ENCODE measurements at regions not wholly inside any gene's neighbourhood (a gene's known extent, or its start where the extent isn't known, plus 50 kb on each side); places are given as distances from the start of the nearest gene placed in this dataset.
A peak's percentile ranks its signal among the peaks of the same experiment; 100 is the strongest.
"Not testable (repeated sequence)": the region's sequence is repeated elsewhere in the genome, so short reads cannot be mapped to it uniquely, and the experiment has no call there.

- H3K27ac ChIP-seq (ENCODE audit: low read depth in 1 of 3, low read length in 2 of 3), result no peak overlapping the region
- no peaks in the 10 kb centered on the region for H3K36me3 ChIP-seq (ENCODE audit: control insufficient read depth in 3 of 3, insufficient read depth in 2 of 3, low read depth in 1 of 3, low read length in 3 of 3)
- WGBS, 3 donors, result 60 to 85% (median 77%) methylated on average over 1 of the region's 1 CpG
- no peaks in the 10 kb centered on the region for H3K4me1 ChIP-seq (ENCODE audit: control insufficient read depth in 3 of 3, insufficient read depth in 2 of 3, low read depth in 1 of 3, low read length in 2 of 3)
- DNase-seq (no peak), FAIRE-seq (no peak)
- no peaks in the 10 kb centered on the region for H3K27me3 ChIP-seq (ENCODE audit: control insufficient read depth in 3 of 3, insufficient read depth in 3 of 3, low read length in 3 of 3)
- no peak overlapping the region for H3K4me3 ChIP-seq (ENCODE audit: low read depth in 1 of 3, low read length in 3 of 3)
- no peaks in the 10 kb centered on the region for H3K9me3 ChIP-seq (ENCODE audit: control insufficient read depth in 2 of 2, insufficient read depth in 1 of 2, low read depth in 1 of 2, low read length in 1 of 2)
Observed at GRCh38 chr13:89053418-89053817, 1382.2 kb downstream of the SLITRK5 start.

GRCh38 chr13:89057274-89057673, 1386.1 kb downstream of the SLITRK5 start:
- Histone ChIP-seq H3K27ac (ENCODE audit: low read depth in 1 of 3, low read length in 2 of 3) (no peak overlapping the region), H3K9me3 (ENCODE audit: control insufficient read depth in 2 of 2, insufficient read depth in 1 of 2, low read depth in 1 of 2, low read length in 1 of 2) (no peaks in the 10 kb centered on the region), H3K4me1 (ENCODE audit: control insufficient read depth in 3 of 3, insufficient read depth in 2 of 3, low read depth in 1 of 3, low read length in 2 of 3) (no peaks in the 10 kb centered on the region), H3K4me3 (ENCODE audit: low read depth in 1 of 3, low read length in 3 of 3) (no peak overlapping the region), H3K36me3 (ENCODE audit: control insufficient read depth in 3 of 3, insufficient read depth in 2 of 3, low read depth in 1 of 3, low read length in 3 of 3) (no peaks in the 10 kb centered on the region), H3K27me3 (ENCODE audit: control insufficient read depth in 3 of 3, insufficient read depth in 3 of 3, low read length in 3 of 3) (no peaks in the 10 kb centered on the region)
- FAIRE-seq (no peak), DNase-seq (no peak)

GRCh38 chr13:89057862-89058261, 1386.7 kb downstream of the SLITRK5 start:
- no peaks in the 10 kb centered on the region for H3K36me3 ChIP-seq (ENCODE audit: control insufficient read depth in 3 of 3, insufficient read depth in 2 of 3, low read depth in 1 of 3, low read length in 3 of 3)
- no peak for DNase-seq
- H3K27ac ChIP-seq (ENCODE audit: low read depth in 1 of 3, low read length in 2 of 3), result no peak overlapping the region
- no peaks in the 10 kb centered on the region for H3K27me3 ChIP-seq (ENCODE audit: control insufficient read depth in 3 of 3, insufficient read depth in 3 of 3, low read length in 3 of 3)
- FAIRE-seq, result no peak
- WGBS, 3 donors, result 71 to 89% (median 81%) methylated on average over 3 of the region's 3 CpGs
- no peaks in the 10 kb centered on the region for H3K4me1 ChIP-seq (ENCODE audit: control insufficient read depth in 3 of 3, insufficient read depth in 2 of 3, low read depth in 1 of 3, low read length in 2 of 3)
- no peak overlapping the region for H3K4me3 ChIP-seq (ENCODE audit: low read depth in 1 of 3, low read length in 3 of 3)
- H3K9me3 ChIP-seq (ENCODE audit: control insufficient read depth in 2 of 2, insufficient read depth in 1 of 2, low read depth in 1 of 2, low read length in 1 of 2), result no peaks in the 10 kb centered on the region

GRCh38 chr13:89061821-89062220, 1390.7 kb downstream of the SLITRK5 start:
- peak in 1 of 2 donors; percentile 1 for DNase-seq
- Histone ChIP-seq H3K27me3 (ENCODE audit: control insufficient read depth in 3 of 3, insufficient read depth in 3 of 3, low read length in 3 of 3) (no peaks in the 10 kb centered on the region), H3K9me3 (ENCODE audit: control insufficient read depth in 2 of 2, insufficient read depth in 1 of 2, low read depth in 1 of 2, low read length in 1 of 2) (no peaks in the 10 kb centered on the region), H3K4me3 (ENCODE audit: low read depth in 1 of 3, low read length in 3 of 3) (no peak overlapping the region), H3K27ac (ENCODE audit: low read depth in 1 of 3, low read length in 2 of 3) (no peak overlapping the region), H3K36me3 (ENCODE audit: control insufficient read depth in 3 of 3, insufficient read depth in 2 of 3, low read depth in 1 of 3, low read length in 3 of 3) (no peaks in the 10 kb centered on the region), H3K4me1 (ENCODE audit: control insufficient read depth in 3 of 3, insufficient read depth in 2 of 3, low read depth in 1 of 3, low read length in 2 of 3) (no peaks in the 10 kb centered on the region)
- no peak for FAIRE-seq
- WGBS, 3 donors, result 23 to 62% (median 44%) methylated on average over 1 of the region's 1 CpG

GRCh38 chr13:89066868-89067466, 1395.8 kb downstream of the SLITRK5 start:
- DNase-seq (peak; percentile 37 to 49), FAIRE-seq (no peak)
- H3K4me1 ChIP-seq (ENCODE audit: control insufficient read depth in 3 of 3, insufficient read depth in 2 of 3, low read depth in 1 of 3, low read length in 2 of 3), result no peaks in the 10 kb centered on the region
- no peak overlapping the region for H3K27ac ChIP-seq (ENCODE audit: low read depth in 1 of 3, low read length in 2 of 3)
- H3K4me3 ChIP-seq (ENCODE audit: low read depth in 1 of 3, low read length in 3 of 3), result no peak overlapping the region
- H3K27me3 ChIP-seq (ENCODE audit: control insufficient read depth in 3 of 3, insufficient read depth in 3 of 3, low read length in 3 of 3), result no peaks in the 10 kb centered on the region
- no peaks in the 10 kb centered on the region for H3K9me3 ChIP-seq (ENCODE audit: control insufficient read depth in 2 of 2, insufficient read depth in 1 of 2, low read depth in 1 of 2, low read length in 1 of 2)
- H3K36me3 ChIP-seq (ENCODE audit: control insufficient read depth in 3 of 3, insufficient read depth in 2 of 3, low read depth in 1 of 3, low read length in 3 of 3), result no peaks in the 10 kb centered on the region
- 14 to 34% (median 28%) methylated on average over 9 of the region's 9 CpGs for WGBS, 3 donors

GRCh38 chr13:89072979-89073378, 1401.8 kb downstream of the SLITRK5 start:
- Histone ChIP-seq H3K27ac (ENCODE audit: low read depth in 1 of 3, low read length in 2 of 3) (no peak overlapping the region), H3K36me3 (ENCODE audit: control insufficient read depth in 3 of 3, insufficient read depth in 2 of 3, low read depth in 1 of 3, low read length in 3 of 3) (no peaks in the 10 kb centered on the region), H3K9me3 (ENCODE audit: control insufficient read depth in 2 of 2, insufficient read depth in 1 of 2, low read depth in 1 of 2, low read length in 1 of 2) (peaks cover 0 to 2% of the 10 kb centered on the region in 2 donors), H3K4me3 (ENCODE audit: low read depth in 1 of 3, low read length in 3 of 3) (no peak overlapping the region), H3K4me1 (ENCODE audit: control insufficient read depth in 3 of 3, insufficient read depth in 2 of 3, low read depth in 1 of 3, low read length in 2 of 3) (no peaks in the 10 kb centered on the region), H3K27me3 (ENCODE audit: control insufficient read depth in 3 of 3, insufficient read depth in 3 of 3, low read length in 3 of 3) (no peaks in the 10 kb centered on the region)
- FAIRE-seq (no peak), DNase-seq (no peak)
- 42 to 69% (median 48%) methylated on average over 1 of the region's 1 CpG for WGBS, 3 donors

GRCh38 chr13:89076622-89077021, 1405.5 kb downstream of the SLITRK5 start:
- no peaks in the 10 kb centered on the region for H3K27me3 ChIP-seq (ENCODE audit: control insufficient read depth in 3 of 3, insufficient read depth in 3 of 3, low read length in 3 of 3)
- DNase-seq (no peak), FAIRE-seq (no peak)
- H3K9me3 ChIP-seq (ENCODE audit: control insufficient read depth in 2 of 2, insufficient read depth in 1 of 2, low read depth in 1 of 2, low read length in 1 of 2), result peaks cover 0 to 2% of the 10 kb centered on the region in 2 donors
- H3K4me1 ChIP-seq (ENCODE audit: control insufficient read depth in 3 of 3, insufficient read depth in 2 of 3, low read depth in 1 of 3, low read length in 2 of 3), result no peaks in the 10 kb centered on the region
- H3K27ac ChIP-seq (ENCODE audit: low read depth in 1 of 3, low read length in 2 of 3), result no peak overlapping the region
- WGBS, 3 donors, result 86 to 87% (median 87%) methylated on average over 2 of the region's 2 CpGs
- no peaks in the 10 kb centered on the region for H3K36me3 ChIP-seq (ENCODE audit: control insufficient read depth in 3 of 3, insufficient read depth in 2 of 3, low read depth in 1 of 3, low read length in 3 of 3)
- H3K4me3 ChIP-seq (ENCODE audit: low read depth in 1 of 3, low read length in 3 of 3), result no peak overlapping the region

- no peak for FAIRE-seq
- H3K27ac ChIP-seq (ENCODE audit: low read depth in 1 of 3, low read length in 2 of 3), result no peak overlapping the region
- H3K4me1 ChIP-seq (ENCODE audit: control insufficient read depth in 3 of 3, insufficient read depth in 2 of 3, low read depth in 1 of 3, low read length in 2 of 3), result no peaks in the 10 kb centered on the region
- 87 to 96% (median 93%) methylated on average over 3 of the region's 3 CpGs for WGBS, 3 donors
- H3K36me3 ChIP-seq (ENCODE audit: control insufficient read depth in 3 of 3, insufficient read depth in 2 of 3, low read depth in 1 of 3, low read length in 3 of 3), result no peaks in the 10 kb centered on the region
- H3K27me3 ChIP-seq (ENCODE audit: control insufficient read depth in 3 of 3, insufficient read depth in 3 of 3, low read length in 3 of 3), result no peaks in the 10 kb centered on the region
- no peak overlapping the region for H3K4me3 ChIP-seq (ENCODE audit: low read depth in 1 of 3, low read length in 3 of 3)
- no peaks in the 10 kb centered on the region for H3K9me3 ChIP-seq (ENCODE audit: control insufficient read depth in 2 of 2, insufficient read depth in 1 of 2, low read depth in 1 of 2, low read length in 1 of 2)
- DNase-seq, result no peak
Observed at GRCh38 chr13:89082623-89083022, 1411.5 kb downstream of the SLITRK5 start.

GRCh38 chr13:89088107-89088506, 1416.9 kb downstream of the SLITRK5 start:
- not testable (repeated sequence) for DNase-seq; H3K4me1 ChIP-seq (ENCODE audit: control insufficient read depth in 3 of 3, insufficient read depth in 2 of 3, low read depth in 1 of 3, low read length in 2 of 3); FAIRE-seq; H3K36me3 ChIP-seq (ENCODE audit: control insufficient read depth in 3 of 3, insufficient read depth in 2 of 3, low read depth in 1 of 3, low read length in 3 of 3); H3K9me3 ChIP-seq (ENCODE audit: control insufficient read depth in 2 of 2, insufficient read depth in 1 of 2, low read depth in 1 of 2, low read length in 1 of 2); H3K27ac ChIP-seq (ENCODE audit: low read depth in 1 of 3, low read length in 2 of 3); H3K27me3 ChIP-seq (ENCODE audit: control insufficient read depth in 3 of 3, insufficient read depth in 3 of 3, low read length in 3 of 3); H3K4me3 ChIP-seq (ENCODE audit: low read depth in 1 of 3, low read length in 3 of 3)
- WGBS, 3 donors, result 78 to 89% (median 84%) methylated on average over 8 to 16 of the region's 16 CpGs

Data from small intestine (tissue), 7 donors.